ENCODE measurements at regions not wholly inside any gene's neighbourhood (a gene's known extent, or its start where the extent isn't known, plus 50 kb on each side); places are given as distances from the start of the nearest gene placed in this dataset.

DNA sequence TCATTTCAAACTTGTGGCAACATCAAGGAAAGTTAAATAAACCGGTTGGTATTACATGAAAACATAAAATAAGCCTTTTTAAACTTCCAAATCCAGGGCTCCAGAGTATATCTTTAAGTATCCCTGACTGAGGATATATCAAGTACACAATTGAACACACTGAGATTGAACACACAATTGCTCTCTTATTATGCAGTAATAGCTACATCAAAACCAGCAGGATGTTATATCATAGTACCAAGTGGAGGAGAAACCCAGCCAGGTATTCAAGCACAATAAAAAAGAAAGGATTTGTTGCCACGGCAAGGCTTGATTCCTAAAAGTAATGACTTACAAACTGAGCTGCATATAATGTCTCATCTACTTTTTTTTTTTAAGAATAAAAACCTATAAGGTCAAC lies 605.8 kb downstream of the SPOCK3 start:
- no peak for DNase-seq (ENCODE audit: low read depth, low spot score)

DNA sequence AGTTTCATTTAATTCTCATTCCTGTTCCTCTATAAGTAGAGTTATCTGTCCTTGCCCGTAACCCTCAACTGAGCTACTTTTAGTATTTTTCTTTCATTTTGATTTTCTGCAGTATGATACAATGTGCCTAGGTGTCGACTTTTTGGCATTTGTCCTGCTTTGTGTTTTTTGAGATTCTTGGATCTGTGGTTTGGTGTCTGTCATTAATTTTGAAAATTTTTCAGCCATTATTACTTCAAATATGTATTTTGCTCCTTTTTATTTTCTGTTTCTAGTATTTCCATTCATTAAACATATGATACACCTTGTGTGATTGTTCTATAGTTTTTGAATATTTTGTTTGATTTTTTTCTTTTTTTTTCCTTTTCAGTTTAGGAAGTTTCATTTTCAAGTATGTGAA lies 598.9 kb downstream of the SPOCK3 start:
- no peak for DNase-seq (ENCODE audit: low read depth, low spot score)

DNA sequence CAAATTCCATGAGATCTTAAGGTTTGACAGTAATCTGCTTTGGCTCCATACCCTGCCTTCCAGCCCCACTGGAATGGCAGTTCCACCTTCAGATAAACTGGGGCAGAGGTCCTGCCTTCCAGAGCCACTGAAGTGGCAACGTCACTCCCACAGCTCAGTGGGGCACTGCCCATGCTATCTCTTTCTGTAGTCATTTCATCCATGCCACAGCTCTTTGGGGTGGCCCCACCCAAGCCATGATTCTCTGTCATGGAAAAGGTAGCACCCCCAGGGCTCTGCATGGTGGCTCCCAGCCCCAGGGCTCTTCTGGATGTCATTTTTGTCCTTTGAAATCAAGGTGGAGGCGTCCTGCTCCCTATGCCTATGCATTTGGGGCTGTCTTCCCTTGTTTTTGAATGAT lies 596.5 kb downstream of the SPOCK3 start:
- DNase-seq (ENCODE audit: low read depth, low spot score) = no peak

DNA sequence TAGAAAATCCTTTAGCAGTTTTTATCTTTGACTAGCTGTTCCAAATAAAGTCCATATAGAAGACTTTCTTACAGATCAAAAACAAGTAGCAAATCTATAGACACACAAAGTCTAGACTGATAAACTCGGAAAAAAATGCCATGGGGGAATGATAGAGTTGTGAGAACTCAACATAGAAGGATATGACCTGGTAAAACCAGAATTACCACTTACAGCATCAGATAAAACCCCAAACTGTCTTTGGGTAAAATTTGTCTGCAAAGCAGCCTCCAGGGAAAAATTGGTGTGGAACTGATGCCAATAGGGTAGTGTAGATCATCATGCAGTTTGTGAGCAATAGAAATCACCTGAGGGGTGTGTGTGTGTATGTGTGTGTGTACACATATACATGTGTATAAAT lies 579.1 kb downstream of the SPOCK3 start:
- DNase-seq (ENCODE audit: low read depth, low spot score) = no peak

- DNase-seq (ENCODE audit: low read depth, low spot score) = no peak
Observed at GRCh38 chr4:166655705-166656104, 578.6 kb downstream of the SPOCK3 start.

DNA sequence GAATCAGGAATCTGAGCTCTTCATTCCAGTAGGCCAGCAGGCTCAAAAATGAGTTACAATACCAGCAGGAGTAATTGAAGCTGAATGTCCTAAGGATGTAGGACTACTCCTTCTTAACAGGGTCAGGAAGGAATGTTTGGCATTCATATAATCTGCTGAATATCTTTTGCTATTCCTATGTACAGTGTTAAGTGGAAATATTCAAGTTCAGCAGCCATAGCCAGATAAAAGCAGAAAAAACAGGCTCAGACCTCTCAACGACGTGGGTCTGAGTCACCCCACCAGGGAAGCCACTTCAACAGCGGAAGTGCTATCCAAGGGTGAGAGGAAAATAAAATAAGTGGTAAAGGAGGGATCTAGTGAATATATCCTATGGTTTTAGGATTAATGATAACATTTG lies 577.0 kb downstream of the SPOCK3 start:
- DNase-seq (ENCODE audit: low read depth, low spot score) = no peak

DNA sequence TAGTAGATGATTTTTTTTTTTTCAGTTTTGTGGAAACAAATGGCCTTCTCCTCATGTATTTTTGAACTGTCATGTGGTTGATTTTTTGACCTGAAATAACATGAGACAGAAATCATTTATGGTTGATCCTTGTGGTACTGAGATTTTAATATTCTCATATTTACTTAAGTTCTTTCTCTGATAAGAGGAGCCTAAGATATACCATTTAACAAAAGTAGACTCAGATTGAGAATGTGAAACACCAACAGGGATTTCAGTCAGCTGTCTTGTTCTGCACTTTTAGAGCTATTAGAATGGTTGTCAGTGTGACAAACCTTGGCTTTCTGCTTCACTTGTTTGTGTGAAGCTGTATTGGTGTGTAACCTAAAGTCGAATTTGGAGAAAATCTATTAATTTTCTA lies 575.7 kb downstream of the SPOCK3 start:
- DNase-seq (ENCODE audit: low read depth, low spot score) = no peak

DNA sequence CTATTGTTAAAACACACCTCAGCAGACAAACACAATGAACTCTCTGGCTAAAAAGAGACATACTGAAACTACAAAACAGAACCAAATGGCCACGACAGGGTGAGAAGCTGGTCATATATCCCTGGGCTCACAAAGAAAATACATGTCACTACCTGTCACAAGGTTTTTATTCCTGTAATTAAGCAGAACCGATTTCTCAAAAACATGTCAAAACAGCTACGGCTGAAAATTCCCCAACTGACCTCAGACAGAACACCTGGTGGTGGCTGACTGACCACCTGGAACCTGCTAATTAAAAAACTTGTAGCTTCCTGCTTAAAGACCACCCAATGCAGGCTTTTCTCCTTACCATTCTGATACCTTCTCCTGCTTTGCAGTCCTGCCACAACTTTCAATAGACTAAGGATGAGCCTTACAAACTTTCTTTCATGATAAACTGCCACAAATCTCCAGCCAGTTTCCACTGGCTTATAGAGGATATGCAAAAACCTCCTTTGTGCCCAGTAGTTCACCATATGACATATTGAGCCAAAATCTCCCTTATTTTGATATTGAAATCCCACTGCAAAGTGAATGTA lies 571.9 kb downstream of the SPOCK3 start:
- DNase-seq (ENCODE audit: low read depth, low spot score) = no peak

DNA sequence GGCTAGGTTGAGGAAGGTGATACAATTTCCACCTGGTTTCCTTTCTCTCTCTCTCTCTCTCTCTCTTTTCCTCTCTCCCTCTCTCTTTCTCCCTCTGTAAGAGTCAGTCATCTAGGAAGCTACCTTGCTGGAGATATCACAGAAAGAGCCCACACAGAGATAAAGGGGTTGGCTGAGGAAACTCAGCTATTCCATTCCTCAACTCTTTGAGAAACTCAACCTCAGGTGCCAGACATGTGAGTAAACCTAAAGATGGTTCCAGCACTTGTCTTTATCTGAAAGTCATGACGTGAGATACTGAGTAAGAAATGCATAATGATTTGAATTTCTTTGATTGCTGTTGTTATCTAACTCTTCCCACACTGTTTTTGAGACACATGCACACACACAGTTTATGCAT lies 564.0 kb downstream of the SPOCK3 start:
- DNase-seq (ENCODE audit: low read depth, low spot score) = no peak

DNA sequence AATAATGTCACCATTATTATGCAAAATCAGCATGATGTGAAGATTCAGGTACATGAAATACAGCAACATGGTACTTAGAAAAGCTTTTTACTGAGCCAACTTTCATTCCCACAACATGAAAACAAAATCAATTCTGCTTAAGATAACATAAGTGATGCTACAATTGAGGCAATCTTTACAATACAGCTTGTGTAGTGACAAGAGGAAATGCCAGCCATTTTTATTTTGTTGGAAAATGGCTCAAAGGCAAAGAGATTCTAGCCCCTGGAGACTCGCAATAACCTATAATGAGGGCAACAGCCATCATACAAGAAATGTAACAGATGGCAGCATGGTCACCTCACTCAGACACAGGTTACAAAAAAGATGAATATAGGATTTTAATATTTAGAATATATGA lies 560.4 kb downstream of the SPOCK3 start:
- no peak for DNase-seq (ENCODE audit: low read depth, low spot score)

DNA sequence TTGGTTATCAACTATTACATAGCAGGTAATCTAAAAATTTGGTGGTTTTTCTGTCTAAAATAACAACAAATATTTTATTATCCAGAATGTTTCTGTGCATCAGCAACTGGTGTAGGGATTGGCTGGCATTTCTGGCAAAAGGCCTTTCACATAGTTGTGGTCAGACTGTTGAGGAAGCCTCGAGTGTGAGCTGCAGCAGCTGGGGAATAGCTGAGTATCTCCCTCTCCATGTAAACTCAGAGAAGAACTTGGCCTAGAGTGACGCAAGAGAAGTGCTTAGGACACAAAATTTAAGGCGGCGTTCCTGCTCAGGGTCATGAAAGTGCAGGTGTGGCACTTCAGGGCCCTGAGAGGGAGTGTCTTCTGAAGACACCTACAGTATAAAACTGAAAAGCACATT lies 558.9 kb downstream of the SPOCK3 start:
- DNase-seq (ENCODE audit: low read depth, low spot score) = no peak

DNA sequence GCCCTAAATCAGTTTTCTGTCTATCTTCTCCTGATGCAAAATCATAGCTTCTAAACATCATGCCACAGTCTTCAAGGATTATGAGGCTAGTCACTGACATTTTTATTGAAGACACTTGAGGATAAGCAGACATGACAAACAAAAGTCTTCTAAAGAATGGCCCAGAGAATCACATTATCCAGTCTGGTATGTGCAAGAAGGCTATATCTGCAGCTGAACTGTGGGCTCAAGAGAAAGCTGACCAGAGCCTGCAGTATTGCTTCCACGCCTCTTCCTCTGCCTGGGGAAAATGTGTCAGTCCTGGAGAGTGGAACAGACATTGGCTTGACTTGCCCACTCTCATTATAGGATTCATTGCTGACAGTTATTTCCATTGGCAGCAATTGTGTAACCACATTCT lies 553.5 kb downstream of the SPOCK3 start:
- DNase-seq (ENCODE audit: low read depth, low spot score) = no peak

- no peak for DNase-seq (ENCODE audit: low read depth, low spot score)
Observed at GRCh38 chr4:166682200-166682599, 552.1 kb downstream of the SPOCK3 start.
